Thyroid gland (tissue), 4 donors: ENCODE measurements at regions not wholly inside any gene's neighbourhood (a gene's known extent, or its start where the extent isn't known, plus 50 kb on each side); places are given as distances from the start of the nearest gene placed in this dataset.
"Not testable (repeated sequence)": the region's sequence is repeated elsewhere in the genome, so short reads cannot be mapped to it uniquely, and the experiment has no call there.

Source experiments
- DNase-seq, 2 donors: peaks; one replicate each; pipeline ENCODE4 v3.0.0-alpha.2; 2019
- H3K27ac ChIP-seq, 3 donors: fragments of 200-600 bp; sonication (generic); 1 replicate in 2 of 3; 2 replicates in 1 of 3; pipeline ENCODE4 v1.5.1; 2016 to 2019; ENCODE audit warnings: mild to moderate bottlenecking in 1 of 3, moderate library complexity in 1 of 3
- H3K27me3 ChIP-seq: fragments of 200-600 bp; sonication (generic); one replicate; pipeline ENCODE4 v1.5.1; 2019
- H3K36me3 ChIP-seq, 2 donors: fragments of 200-600 bp; sonication (generic); one replicate each; pipeline ENCODE4 v1.5.1; 2016 to 2019
- H3K4me1 ChIP-seq, 2 donors: fragments of 200-600 bp; sonication (generic); one replicate each; pipeline ENCODE4 v1.5.1; 2017 to 2019
- H3K4me3 ChIP-seq, 3 donors: fragments of 200-600 bp; sonication (generic); replicated peaks in 1 of 3; 1 replicate in 2 of 3; 2 replicates in 1 of 3; pipeline ENCODE4 v1.5.1; 2016; ENCODE audit warnings: mild to moderate bottlenecking in 1 of 3
- H3K9me3 ChIP-seq: fragments of 200-600 bp; sonication (generic); one replicate; pipeline ENCODE4 v1.5.1; 2017
- WGBS, 2 donors: methylation state at CpG; one replicate each; pipeline ENCODE4 v1.1.5; 2017; 5-methylcytosine and 5-hydroxymethylcytosine counted together
- intact Hi-C: fragments of 100-400 bp; cut with DNase I; formaldehyde crosslinking; loops from one replicate; pipeline ENCODE4 v1.15.1; 2023

- intact Hi-C loops, H3K27me3 ChIP-seq, H3K9me3 ChIP-seq, DNase-seq, H3K27ac ChIP-seq, H3K4me1 ChIP-seq, H3K4me3 ChIP-seq, H3K36me3 ChIP-seq: not testable (repeated sequence)
- no CpG with 5 or more reads among the region's 2 CpGs for WGBS, 2 donors
These were observed 144.0 kb upstream of the SPATA31A3 start for GRCh38 chr9:67136376-67136775.

GRCh38 chr9:67133124-67133523 lies 140.8 kb upstream of the SPATA31A3 start:
- H3K27me3 ChIP-seq, H3K9me3 ChIP-seq, H3K36me3 ChIP-seq, intact Hi-C loops, H3K27ac ChIP-seq, H3K4me3 ChIP-seq, H3K4me1 ChIP-seq, DNase-seq: not testable (repeated sequence)
- 77 to 94% methylated on average over 1 of the region's 2 CpGs for WGBS, 2 donors

- H3K9me3 ChIP-seq, H3K27me3 ChIP-seq, H3K36me3 ChIP-seq, H3K4me3 ChIP-seq, intact Hi-C loops, DNase-seq, H3K4me1 ChIP-seq, H3K27ac ChIP-seq: not testable (repeated sequence)
- WGBS, 2 donors: no CpG with 5 or more reads among the region's 6 CpGs
These were observed 124.4 kb upstream of the SPATA31A3 start for GRCh38 chr9:67116761-67117160.

- intact Hi-C loops, H3K4me1 ChIP-seq, H3K36me3 ChIP-seq, H3K27ac ChIP-seq, DNase-seq, H3K4me3 ChIP-seq, H3K27me3 ChIP-seq, H3K9me3 ChIP-seq: not testable (repeated sequence)
- WGBS, 2 donors: no CpG with 5 or more reads among the region's 4 CpGs
These were observed 119.8 kb upstream of the SPATA31A3 start for GRCh38 chr9:67112148-67112547.

- DNase-seq, H3K27ac ChIP-seq, H3K4me3 ChIP-seq, intact Hi-C loops, H3K27me3 ChIP-seq, H3K9me3 ChIP-seq, H3K4me1 ChIP-seq, H3K36me3 ChIP-seq: not testable (repeated sequence)
- WGBS, 2 donors: 90 to 97% methylated on average over 2 to 5 of the region's 5 CpGs
These were observed 119.4 kb upstream of the SPATA31A3 start for GRCh38 chr9:67111733-67112132.

GRCh38 chr9:67109859-67110258 lies 117.5 kb upstream of the SPATA31A3 start:
- H3K9me3 ChIP-seq, H3K27ac ChIP-seq, H3K27me3 ChIP-seq, DNase-seq, H3K36me3 ChIP-seq, intact Hi-C loops, H3K4me3 ChIP-seq, H3K4me1 ChIP-seq: not testable (repeated sequence)
- 23 to 32% methylated on average over 1 of the region's 1 CpG for WGBS, 2 donors

GRCh38 chr9:67106659-67107058 lies 114.3 kb upstream of the SPATA31A3 start:
- H3K4me1 ChIP-seq, H3K27ac ChIP-seq, H3K4me3 ChIP-seq, intact Hi-C loops, DNase-seq, H3K36me3 ChIP-seq, H3K9me3 ChIP-seq, H3K27me3 ChIP-seq: not testable (repeated sequence)
- 76 to 77% methylated on average over 3 of the region's 3 CpGs for WGBS, 2 donors

- intact Hi-C loops, H3K9me3 ChIP-seq: not testable (repeated sequence)
These were observed 110.3 kb upstream of the SPATA31A3 start for GRCh38 chr9:67102506-67103276.

GRCh38 chr9:67091104-67091503 lies 98.8 kb upstream of the SPATA31A3 start:
- 73 to 76% methylated on average over 5 to 7 of the region's 8 CpGs for WGBS, 2 donors
- H3K36me3 ChIP-seq, DNase-seq, H3K9me3 ChIP-seq, H3K4me1 ChIP-seq, H3K27me3 ChIP-seq, H3K4me3 ChIP-seq, intact Hi-C loops, H3K27ac ChIP-seq: not testable (repeated sequence)

More at GRCh38 chr9:67102506-67103276, 110.3 kb upstream of the SPATA31A3 start:
- H3K4me1 ChIP-seq, DNase-seq, H3K4me3 ChIP-seq, H3K36me3 ChIP-seq, H3K27me3 ChIP-seq, H3K27ac ChIP-seq: not testable (repeated sequence)
- 68 to 75% methylated on average over 3 of the region's 5 CpGs for WGBS, 2 donors

- H3K9me3 ChIP-seq, intact Hi-C loops, DNase-seq, H3K4me1 ChIP-seq, H3K4me3 ChIP-seq, H3K27me3 ChIP-seq, H3K27ac ChIP-seq, H3K36me3 ChIP-seq: not testable (repeated sequence)
- 56 to 65% methylated on average over 1 of the region's 1 CpG for WGBS, 2 donors
These were observed 94.5 kb upstream of the SPATA31A3 start for GRCh38 chr9:67086862-67087261.

GRCh38 chr9:67066140-67066539 lies 73.8 kb upstream of the SPATA31A3 start:
- intact Hi-C loops, H3K4me1 ChIP-seq, DNase-seq, H3K27me3 ChIP-seq, H3K36me3 ChIP-seq, H3K4me3 ChIP-seq, H3K9me3 ChIP-seq, H3K27ac ChIP-seq: not testable (repeated sequence)
- WGBS, 2 donors: 55 to 74% methylated on average over 5 of the region's 5 CpGs

GRCh38 chr9:67058898-67059715 lies 66.8 kb upstream of the SPATA31A3 start:
- H3K4me3 ChIP-seq: peak overlapping the region in 1 of 3 donors; percentile 17
- H3K4me1 ChIP-seq, intact Hi-C loops, H3K27me3 ChIP-seq, H3K36me3 ChIP-seq, H3K27ac ChIP-seq, H3K9me3 ChIP-seq: not testable (repeated sequence)
- DNase-seq: peak; percentile 12 to 16
- 0% methylated on average over 5 of the region's 78 CpGs; no CpG with 5 or more reads in 1 of the 2 donors for WGBS, 2 donors
